ENCODE measurements at regions not wholly inside any gene's neighbourhood (a gene's known extent, or its start where the extent isn't known, plus 50 kb on each side); places are given as distances from the start of the nearest gene placed in this dataset.

DNA sequence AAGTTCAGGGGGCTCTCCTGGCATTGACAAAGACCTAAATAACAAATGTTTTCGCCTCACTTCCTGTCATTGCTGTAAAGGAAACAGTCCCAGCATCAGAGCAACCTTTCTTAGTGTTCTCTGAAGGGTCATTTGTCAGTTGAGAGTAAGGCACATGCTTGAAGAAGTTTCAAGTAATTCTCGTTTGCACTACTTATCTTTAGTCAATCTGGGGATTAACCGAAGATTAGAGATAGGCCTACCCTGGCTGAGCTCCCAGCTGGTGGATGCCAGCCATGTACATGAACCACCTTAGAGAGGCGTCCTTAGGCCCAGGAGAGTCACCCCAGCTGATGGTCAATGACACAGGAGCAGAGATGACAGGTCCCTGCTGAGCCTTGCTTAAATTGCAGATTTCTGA, 189.9 kb upstream of the PGRMC2 start:
- H3F3A ChIP-seq (ENCODE audit: low read depth) = no peaks in the 10 kb centered on the region
- TF ChIP-seq, protein P1, sequence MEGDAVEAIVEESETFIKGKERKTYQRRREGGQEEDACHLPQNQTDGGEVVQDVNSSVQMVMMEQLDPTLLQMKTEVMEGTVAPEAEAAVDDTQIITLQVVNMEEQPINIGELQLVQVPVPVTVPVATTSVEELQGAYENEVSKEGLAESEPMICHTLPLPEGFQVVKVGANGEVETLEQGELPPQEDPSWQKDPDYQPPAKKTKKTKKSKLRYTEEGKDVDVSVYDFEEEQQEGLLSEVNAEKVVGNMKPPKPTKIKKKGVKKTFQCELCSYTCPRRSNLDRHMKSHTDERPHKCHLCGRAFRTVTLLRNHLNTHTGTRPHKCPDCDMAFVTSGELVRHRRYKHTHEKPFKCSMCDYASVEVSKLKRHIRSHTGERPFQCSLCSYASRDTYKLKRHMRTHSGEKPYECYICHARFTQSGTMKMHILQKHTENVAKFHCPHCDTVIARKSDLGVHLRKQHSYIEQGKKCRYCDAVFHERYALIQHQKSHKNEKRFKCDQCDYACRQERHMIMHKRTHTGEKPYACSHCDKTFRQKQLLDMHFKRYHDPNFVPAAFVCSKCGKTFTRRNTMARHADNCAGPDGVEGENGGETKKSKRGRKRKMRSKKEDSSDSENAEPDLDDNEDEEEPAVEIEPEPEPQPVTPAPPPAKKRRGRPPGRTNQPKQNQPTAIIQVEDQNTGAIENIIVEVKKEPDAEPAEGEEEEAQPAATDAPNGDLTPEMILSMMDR (conservative IDR thresholded peaks at IDR 0.05; ENCODE audit: low read length) = no peak
- TF ChIP-seq EZH2phosphoT487 (IDR thresholded peaks at IDR 0.05; ENCODE audit: borderline replicate concordance) = no peak
- no peak overlapping the region for H3K4me3 ChIP-seq (ENCODE audit: low read length, poor library complexity, severe bottlenecking)
- H3K36me3 ChIP-seq (ENCODE audit: insufficient read depth, low read length) = no peaks in the 10 kb centered on the region
- no peak overlapping the region for H3K4me2 ChIP-seq (ENCODE audit: low read depth, low read length, poor library complexity, severe bottlenecking)
- no peaks in the 10 kb centered on the region for H3K9me3 ChIP-seq (ENCODE audit: insufficient read depth, low read depth, low read length)
- peaks cover 4% of the 10 kb centered on the region for H3K4me1 ChIP-seq (ENCODE audit: insufficient read depth, low read length, poor library complexity, severe bottlenecking)
- no peaks in the 10 kb centered on the region for H3K9me2 ChIP-seq (replicated peaks; ENCODE audit: low read depth, low read length)
- H3K27me3 ChIP-seq (ENCODE audit: insufficient read depth, low read length, poor library complexity, severe bottlenecking) = no peaks in the 10 kb centered on the region
- H3K9ac ChIP-seq (ENCODE audit: low read depth, low read length, poor library complexity, severe bottlenecking) = no peak overlapping the region
- H3K79me2 ChIP-seq (ENCODE audit: insufficient read depth, low read length) = no peaks in the 10 kb centered on the region
- H4K20me1 ChIP-seq (ENCODE audit: insufficient read depth, low read length, poor library complexity, severe bottlenecking) = no peaks in the 10 kb centered on the region
- peak overlapping the region; percentile 73; the same call in 1 of the 2 replicates for H2AFZ ChIP-seq (ENCODE audit: low read length)

DNA sequence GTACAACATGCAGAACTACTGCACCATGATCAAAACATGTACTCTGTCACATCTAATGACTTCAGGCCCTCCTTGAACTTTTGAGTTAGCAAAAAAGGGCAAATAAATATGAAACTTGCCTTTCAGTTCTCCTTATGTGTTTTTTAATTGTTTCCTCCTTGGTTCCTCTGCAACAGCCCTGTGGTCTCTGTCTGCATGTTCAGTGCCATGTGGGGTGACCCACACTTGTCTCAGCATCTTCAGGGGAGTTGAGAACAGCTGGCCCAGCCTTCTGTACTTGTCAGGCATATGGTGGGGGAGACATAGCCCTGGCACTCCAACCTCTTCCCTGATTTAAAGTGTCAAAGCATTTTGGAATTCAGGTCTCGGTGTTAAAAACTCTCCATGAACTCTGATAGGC, 188.0 kb upstream of the PGRMC2 start:
- H3K4me3 ChIP-seq (ENCODE audit: low read length, poor library complexity, severe bottlenecking) = no peak overlapping the region
- H3K79me2 ChIP-seq (ENCODE audit: insufficient read depth, low read length) = no peaks in the 10 kb centered on the region
- no peak for TF ChIP-seq EZH2phosphoT487 (IDR thresholded peaks at IDR 0.05; ENCODE audit: borderline replicate concordance)
- TF ChIP-seq, protein P1 (conservative IDR thresholded peaks at IDR 0.05; ENCODE audit: low read length) = no peak
- no peak overlapping the region for H3K9ac ChIP-seq (ENCODE audit: low read depth, low read length, poor library complexity, severe bottlenecking)
- H3K4me2 ChIP-seq (ENCODE audit: low read depth, low read length, poor library complexity, severe bottlenecking) = no peak overlapping the region
- no peaks in the 10 kb centered on the region for H3K36me3 ChIP-seq (ENCODE audit: insufficient read depth, low read length)
- H3K9me3 ChIP-seq (ENCODE audit: insufficient read depth, low read depth, low read length) = no peaks in the 10 kb centered on the region
- H3K4me1 ChIP-seq (ENCODE audit: insufficient read depth, low read length, poor library complexity, severe bottlenecking) = peaks cover 4% of the 10 kb centered on the region
- no peaks in the 10 kb centered on the region for H3F3A ChIP-seq (ENCODE audit: low read depth)
- no peaks in the 10 kb centered on the region for H4K20me1 ChIP-seq (ENCODE audit: insufficient read depth, low read length, poor library complexity, severe bottlenecking)
- H2AFZ ChIP-seq (ENCODE audit: low read length) = no peak overlapping the region
- no peaks in the 10 kb centered on the region for H3K27me3 ChIP-seq (ENCODE audit: insufficient read depth, low read length, poor library complexity, severe bottlenecking)
- H3K9me2 ChIP-seq (replicated peaks; ENCODE audit: low read depth, low read length) = no peaks in the 10 kb centered on the region

DNA sequence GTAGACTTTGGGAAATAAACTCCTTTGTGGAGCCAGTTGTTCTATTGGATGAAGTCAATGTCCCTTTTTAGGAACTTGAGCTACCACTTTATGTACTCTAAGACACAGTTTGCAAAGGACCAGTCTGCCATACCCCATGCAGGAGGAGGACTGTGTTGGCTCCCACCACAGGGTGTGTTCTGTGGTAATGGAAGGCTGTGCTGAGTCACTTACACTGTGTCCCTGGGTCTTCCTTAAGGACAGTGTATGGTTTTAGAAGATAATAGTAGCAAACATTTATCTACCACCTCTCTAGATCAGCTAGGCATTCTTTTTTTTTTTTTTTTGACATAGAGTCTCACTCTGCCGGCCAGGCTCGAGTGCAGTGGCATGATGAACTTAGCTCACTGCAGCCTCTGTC, 184.0 kb upstream of the PGRMC2 start:
- no peaks in the 10 kb centered on the region for H3F3A ChIP-seq (ENCODE audit: low read depth)
- no peak overlapping the region for H3K9ac ChIP-seq (ENCODE audit: low read depth, low read length, poor library complexity, severe bottlenecking)
- H2AFZ ChIP-seq (ENCODE audit: low read length) = no peak overlapping the region
- no peaks in the 10 kb centered on the region for H3K79me2 ChIP-seq (ENCODE audit: insufficient read depth, low read length)
- TF ChIP-seq, protein P1 (conservative IDR thresholded peaks at IDR 0.05; ENCODE audit: low read length) = no peak
- no peak for TF ChIP-seq EZH2phosphoT487 (IDR thresholded peaks at IDR 0.05; ENCODE audit: borderline replicate concordance)
- no peaks in the 10 kb centered on the region for H3K9me2 ChIP-seq (replicated peaks; ENCODE audit: low read depth, low read length)
- H3K4me2 ChIP-seq (ENCODE audit: low read depth, low read length, poor library complexity, severe bottlenecking) = no peak overlapping the region
- H3K36me3 ChIP-seq (ENCODE audit: insufficient read depth, low read length) = no peaks in the 10 kb centered on the region
- no peak overlapping the region for H3K4me3 ChIP-seq (ENCODE audit: low read length, poor library complexity, severe bottlenecking)
- H3K4me1 ChIP-seq (ENCODE audit: insufficient read depth, low read length, poor library complexity, severe bottlenecking) = no peaks in the 10 kb centered on the region
- H3K9me3 ChIP-seq (ENCODE audit: insufficient read depth, low read depth, low read length) = no peaks in the 10 kb centered on the region
- no peaks in the 10 kb centered on the region for H3K27me3 ChIP-seq (ENCODE audit: insufficient read depth, low read length, poor library complexity, severe bottlenecking)
- no peaks in the 10 kb centered on the region for H4K20me1 ChIP-seq (ENCODE audit: insufficient read depth, low read length, poor library complexity, severe bottlenecking)
